ENCODE measurements at regions not wholly inside any gene's neighbourhood (a gene's known extent, or its start where the extent isn't known, plus 50 kb on each side); places are given as distances from the start of the nearest gene placed in this dataset.

- ChIA-PET CTCF (no interaction called here), POLR2A (no interaction called here), RAD21 (ENCODE audit: low non-redundant PET in 1 of 2, low total read pairs in 2 of 2, uncharacterized antibody in 2 of 2, unreplicated experiment in 2 of 2) (no interaction called here)
- H3K9me2 ChIP-seq (ENCODE audit: insufficient read depth): no peaks in the 10 kb centered on the region
- no peak overlapping the region for H3K4me3 ChIP-seq (replicated peaks in 1 of 2; ENCODE audit: low read depth in 1 of 2, low read length in 2 of 2)
- TF ChIP-seq CEBPB (IDR thresholded peaks at IDR 0.05; ENCODE audit: low read depth) (no peak), CBX3 (IDR thresholded peaks at IDR 0.05; ENCODE audit: low read depth) (no peak), YY1 (IDR thresholded peaks at IDR 0.05; ENCODE audit: extremely low read depth, insufficient replicate concordance, low read depth, low read length) (no peak), ZFX (IDR thresholded peaks at IDR 0.05) (no peak), SRF (IDR thresholded peaks at IDR 0.05; ENCODE audit: low read depth) (no peak), POLR2AphosphoS5 (IDR thresholded peaks at IDR 0.05; ENCODE audit: low read depth, low read length) (no peak), SIN3A (IDR thresholded peaks at IDR 0.05; ENCODE audit: low read depth) (no peak), POLR2A (IDR thresholded peaks at IDR 0.05; ENCODE audit: borderline replicate concordance, extremely low read depth, insufficient read depth, insufficient read length) (no peak), FOSL1 (IDR thresholded peaks at IDR 0.05; ENCODE audit: low read depth) (no peak), EGR1 (IDR thresholded peaks at IDR 0.05; ENCODE audit: low read depth) (no peak), ELF1 (IDR thresholded peaks at IDR 0.05; ENCODE audit: borderline replicate concordance, low read depth) (no peak)
- no peaks in the 10 kb centered on the region for H3K27me3 ChIP-seq (ENCODE audit: insufficient read depth, low read length)
- no TSS peak for BruUV-seq (replicated peaks)
- no peak for DNase-seq (ENCODE audit: low read depth, low spot score)
- H3K9ac ChIP-seq (ENCODE audit: low read length): no peak overlapping the region
- no peaks in the 10 kb centered on the region for H4K20me1 ChIP-seq (ENCODE audit: insufficient read depth)
- H3K9me3 ChIP-seq (ENCODE audit: control insufficient read depth in 1 of 2, insufficient read depth in 1 of 2, low read depth in 1 of 2, low read length in 2 of 2): no peaks in the 10 kb centered on the region
- H3K79me2 ChIP-seq (ENCODE audit: insufficient read depth, low read length): no peaks in the 10 kb centered on the region
- no peaks in the 10 kb centered on the region for H3K4me1 ChIP-seq (ENCODE audit: control insufficient read depth in 1 of 2, insufficient read depth in 2 of 2, low read length in 2 of 2)
- H3K36me3 ChIP-seq (ENCODE audit: control insufficient read depth in 1 of 2, insufficient read depth in 2 of 2, low read length in 2 of 2): no peaks in the 10 kb centered on the region
- no peak overlapping the region for H3K27ac ChIP-seq (ENCODE audit: low read depth, low read length)
- no peak overlapping the region for H2AFZ ChIP-seq (ENCODE audit: low read depth, low read length, poor library complexity, severe bottlenecking)
- intact Hi-C loops (cut with micrococcal nuclease): no loop called here
- no peak overlapping the region for H3K4me2 ChIP-seq (ENCODE audit: low read length)
- ATAC-seq: no peak
These were observed 102.8 kb upstream of the CDK13 start for GRCh38 chr7:39847227-39847626.

GRCh38 chr7:39851466-39852045 is 98.5 kb upstream of the CDK13 start:
- BruUV-seq (replicated peaks): no TSS peak
- Histone ChIP-seq H3K27me3 (ENCODE audit: insufficient read depth, low read length) (no peaks in the 10 kb centered on the region), H3K9me3 (ENCODE audit: control insufficient read depth in 1 of 2, insufficient read depth in 1 of 2, low read depth in 1 of 2, low read length in 2 of 2) (no peaks in the 10 kb centered on the region), H3K9ac (ENCODE audit: low read length) (no peak overlapping the region), H3K36me3 (ENCODE audit: control insufficient read depth in 1 of 2, insufficient read depth in 2 of 2, low read length in 2 of 2) (no peaks in the 10 kb centered on the region), H3K79me2 (ENCODE audit: insufficient read depth, low read length) (no peaks in the 10 kb centered on the region), H3K4me3 (replicated peaks in 1 of 2; ENCODE audit: low read depth in 1 of 2, low read length in 2 of 2) (no peak overlapping the region), H3K9me2 (ENCODE audit: insufficient read depth) (no peaks in the 10 kb centered on the region), H3K4me1 (ENCODE audit: control insufficient read depth in 1 of 2, insufficient read depth in 2 of 2, low read length in 2 of 2) (no peaks in the 10 kb centered on the region), H3K27ac (ENCODE audit: low read depth, low read length) (no peak overlapping the region), H3K4me2 (ENCODE audit: low read length) (no peak overlapping the region), H4K20me1 (ENCODE audit: insufficient read depth) (no peaks in the 10 kb centered on the region), H2AFZ (ENCODE audit: low read depth, low read length, poor library complexity, severe bottlenecking) (no peak overlapping the region)
- DNase-seq (ENCODE audit: low read depth, low spot score): no peak
- ChIA-PET POLR2A (no interaction called here), RAD21 (ENCODE audit: low non-redundant PET in 1 of 2, low total read pairs in 2 of 2, uncharacterized antibody in 2 of 2, unreplicated experiment in 2 of 2) (no interaction called here), CTCF (no interaction called here)
- intact Hi-C loops (cut with micrococcal nuclease): no loop called here
- TF ChIP-seq POLR2AphosphoS5 (IDR thresholded peaks at IDR 0.05; ENCODE audit: low read depth, low read length) (no peak), SRF (IDR thresholded peaks at IDR 0.05; ENCODE audit: low read depth) (no peak), CEBPB (IDR thresholded peaks at IDR 0.05; ENCODE audit: low read depth) (no peak), RAD21 (IDR thresholded peaks at IDR 0.05; ENCODE audit: low read depth) (no peak), ZFX (IDR thresholded peaks at IDR 0.05) (no peak), MAX (IDR thresholded peaks at IDR 0.05) (no peak), FOSL1 (IDR thresholded peaks at IDR 0.05; ENCODE audit: low read depth) (no peak), SIN3A (IDR thresholded peaks at IDR 0.05; ENCODE audit: low read depth) (no peak), CTCF (IDR thresholded peaks at IDR 0.05 in 2 of 3, conservative IDR thresholded peaks at IDR 0.05 in 1 of 3; ENCODE audit: borderline replicate concordance in 1 of 3, insufficient read depth in 1 of 3, low read depth in 2 of 3, low read length in 2 of 3) (no peak), YY1 (IDR thresholded peaks at IDR 0.05; ENCODE audit: extremely low read depth, insufficient replicate concordance, low read depth, low read length) (no peak), EGR1 (IDR thresholded peaks at IDR 0.05; ENCODE audit: low read depth) (no peak), JUND (IDR thresholded peaks at IDR 0.05) (no peak), TCF7L2 (IDR thresholded peaks at IDR 0.05; ENCODE audit: borderline replicate concordance, extremely low read depth, insufficient read depth, insufficient read length) (no peak), CBX3 (IDR thresholded peaks at IDR 0.05; ENCODE audit: low read depth) (no peak)
- no peak for ATAC-seq
